Neutrophil (primary cell): ENCODE measurements at regions not wholly inside any gene's neighbourhood (a gene's known extent, or its start where the extent isn't known, plus 50 kb on each side); places are given as distances from the start of the nearest gene placed in this dataset.

Source experiments
- H3K27ac ChIP-seq: fragments of 200-600 bp; sonication (generic); 2 replicates; pipeline ENCODE4 v1.5.1; 2016; ENCODE audit warnings: mild to moderate bottlenecking, moderate library complexity
- H3K27me3 ChIP-seq: fragments of 200-600 bp; sonication (generic); 2 replicates; pipeline ENCODE4 v1.6.0; 2016; ENCODE audit warnings: mild to moderate bottlenecking
- H3K36me3 ChIP-seq: fragments of 200-600 bp; sonication (generic); 2 replicates; pipeline ENCODE4 v1.5.1; 2017
- H3K4me1 ChIP-seq, 2 experiments: fragments of 200-600 bp in 1 of 2; sonication (generic) in 1 of 2; 1 replicate in 1 of 2; 2 replicates in 1 of 2; pipeline versions ENCODE4 v1.5.1 to v1.6.1; 2013 to 2016; ENCODE audit warnings: low read depth in 1 of 2, low read length in 1 of 2, mild to moderate bottlenecking in 1 of 2, moderate library complexity in 1 of 2; ENCODE audit not compliant: control insufficient read depth in 1 of 2, insufficient read depth in 1 of 2
- H3K4me3 ChIP-seq, 2 experiments: fragments of 200-600 bp in 1 of 2; sonication (generic) in 1 of 2; 1 replicate in 1 of 2; 2 replicates in 1 of 2; pipeline ENCODE4 v1.5.1; 2013 to 2016; ENCODE audit warnings: low read depth in 1 of 2, low read length in 1 of 2, mild to moderate bottlenecking in 1 of 2, moderate library complexity in 1 of 2
- H3K9me3 ChIP-seq: fragments of 200-600 bp; sonication (generic); 2 replicates; pipeline ENCODE4 v1.5.1; 2016
- TF ChIP-seq, protein P1 (sequence below): fragments of 200-600 bp; sonication (generic); IDR thresholded peaks from 2 replicates; pipeline ENCODE4 v1.5.1; 2016; ENCODE audit warnings: antibody characterized with exemption

DNA sequence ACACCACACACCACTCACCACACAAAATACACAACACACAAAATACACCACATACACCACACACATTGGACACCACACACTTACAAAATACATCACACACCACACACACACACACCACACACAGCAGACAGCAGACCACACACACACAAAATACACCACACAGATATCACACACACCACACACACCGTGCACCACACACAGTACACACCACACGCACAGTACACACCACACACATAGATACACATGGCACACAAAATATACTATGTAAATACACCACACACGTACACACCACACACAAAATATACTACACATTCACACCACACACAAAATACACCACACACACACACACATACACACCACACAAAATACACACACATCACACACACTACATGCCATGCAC, 1243.5 kb downstream of the BRD1 start:
- H3K9me3 ChIP-seq, result no peaks in the 10 kb centered on the region
- H3K4me3 ChIP-seq, result no peak overlapping the region
- no peaks in the 10 kb centered on the region for H3K4me1 ChIP-seq
- no peak overlapping the region for H3K27ac ChIP-seq
- peaks cover 5% of the 10 kb centered on the region for H3K27me3 ChIP-seq
- no peaks in the 10 kb centered on the region for H3K36me3 ChIP-seq
- TF ChIP-seq, protein P1, sequence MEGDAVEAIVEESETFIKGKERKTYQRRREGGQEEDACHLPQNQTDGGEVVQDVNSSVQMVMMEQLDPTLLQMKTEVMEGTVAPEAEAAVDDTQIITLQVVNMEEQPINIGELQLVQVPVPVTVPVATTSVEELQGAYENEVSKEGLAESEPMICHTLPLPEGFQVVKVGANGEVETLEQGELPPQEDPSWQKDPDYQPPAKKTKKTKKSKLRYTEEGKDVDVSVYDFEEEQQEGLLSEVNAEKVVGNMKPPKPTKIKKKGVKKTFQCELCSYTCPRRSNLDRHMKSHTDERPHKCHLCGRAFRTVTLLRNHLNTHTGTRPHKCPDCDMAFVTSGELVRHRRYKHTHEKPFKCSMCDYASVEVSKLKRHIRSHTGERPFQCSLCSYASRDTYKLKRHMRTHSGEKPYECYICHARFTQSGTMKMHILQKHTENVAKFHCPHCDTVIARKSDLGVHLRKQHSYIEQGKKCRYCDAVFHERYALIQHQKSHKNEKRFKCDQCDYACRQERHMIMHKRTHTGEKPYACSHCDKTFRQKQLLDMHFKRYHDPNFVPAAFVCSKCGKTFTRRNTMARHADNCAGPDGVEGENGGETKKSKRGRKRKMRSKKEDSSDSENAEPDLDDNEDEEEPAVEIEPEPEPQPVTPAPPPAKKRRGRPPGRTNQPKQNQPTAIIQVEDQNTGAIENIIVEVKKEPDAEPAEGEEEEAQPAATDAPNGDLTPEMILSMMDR, result no peak

DNA sequence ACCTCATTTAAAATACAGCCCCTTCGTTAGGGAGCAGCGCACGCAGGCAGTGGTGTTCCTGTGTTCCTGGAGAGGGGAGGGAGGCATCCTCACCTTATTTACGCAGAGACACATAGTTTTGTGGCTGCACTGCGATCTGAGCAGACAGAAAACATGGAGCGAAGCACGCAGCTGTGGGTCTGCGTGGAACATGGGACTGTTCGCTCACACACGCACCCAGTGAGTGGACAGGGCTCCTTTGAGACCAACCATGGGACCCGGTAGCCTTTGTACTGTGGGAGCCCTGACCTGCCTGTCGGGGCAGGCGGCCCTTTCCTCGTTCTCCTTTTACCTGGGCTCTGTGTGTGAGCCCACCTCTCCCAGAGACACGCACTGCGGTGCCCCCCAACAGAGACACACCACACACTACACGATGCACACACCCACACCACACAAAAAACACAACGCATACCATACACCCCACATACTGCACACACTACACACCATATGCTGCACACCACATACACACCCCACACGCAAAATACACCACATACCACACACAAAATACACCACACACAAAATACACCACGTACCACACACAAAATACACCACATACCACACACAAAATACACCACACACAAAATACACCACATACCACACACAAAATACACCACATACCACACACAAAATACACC, 1245.7 kb downstream of the BRD1 start:
- Histone ChIP-seq H3K9me3 (no peaks in the 10 kb centered on the region), H3K4me1 (no peaks in the 10 kb centered on the region), H3K36me3 (no peaks in the 10 kb centered on the region), H3K27me3 (peaks cover 27% of the 10 kb centered on the region), H3K27ac (no peak overlapping the region), H3K4me3 (no peak overlapping the region)
- TF ChIP-seq, protein P1, result no peak

DNA sequence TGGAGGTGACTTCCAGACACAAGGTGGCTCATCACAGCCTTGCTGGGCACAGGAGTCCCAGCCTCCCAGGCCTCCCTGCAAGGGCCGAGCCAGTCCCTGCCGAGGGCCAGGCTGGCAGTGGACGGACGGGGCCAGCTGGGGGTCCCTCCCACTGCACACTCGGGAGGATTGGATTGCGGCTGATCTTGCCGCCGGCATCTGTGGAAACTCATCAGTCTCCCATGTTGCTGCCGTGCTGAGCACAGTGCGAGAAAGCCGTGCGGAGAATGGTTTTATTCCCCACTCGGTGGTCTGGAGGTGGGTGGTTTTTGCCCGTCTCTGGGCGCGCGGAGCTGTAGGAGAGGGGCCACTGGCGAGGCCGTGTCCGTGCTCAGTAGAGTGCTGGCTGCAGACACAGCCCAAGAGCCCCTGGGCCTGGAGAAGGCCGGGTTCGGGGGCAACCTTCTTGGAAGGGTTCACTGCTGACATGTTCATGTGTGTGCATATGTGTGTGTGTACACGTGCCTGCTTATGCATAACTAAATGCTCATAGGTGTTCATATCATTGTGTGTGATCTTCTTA, 1246.4 kb downstream of the BRD1 start:
- TF ChIP-seq, protein P1, result no peak
- Histone ChIP-seq H3K9me3 (no peaks in the 10 kb centered on the region), H3K4me1 (no peaks in the 10 kb centered on the region), H3K27me3 (peaks cover 34% of the 10 kb centered on the region), H3K27ac (no peak overlapping the region), H3K36me3 (no peaks in the 10 kb centered on the region), H3K4me3 (no peak overlapping the region)

DNA sequence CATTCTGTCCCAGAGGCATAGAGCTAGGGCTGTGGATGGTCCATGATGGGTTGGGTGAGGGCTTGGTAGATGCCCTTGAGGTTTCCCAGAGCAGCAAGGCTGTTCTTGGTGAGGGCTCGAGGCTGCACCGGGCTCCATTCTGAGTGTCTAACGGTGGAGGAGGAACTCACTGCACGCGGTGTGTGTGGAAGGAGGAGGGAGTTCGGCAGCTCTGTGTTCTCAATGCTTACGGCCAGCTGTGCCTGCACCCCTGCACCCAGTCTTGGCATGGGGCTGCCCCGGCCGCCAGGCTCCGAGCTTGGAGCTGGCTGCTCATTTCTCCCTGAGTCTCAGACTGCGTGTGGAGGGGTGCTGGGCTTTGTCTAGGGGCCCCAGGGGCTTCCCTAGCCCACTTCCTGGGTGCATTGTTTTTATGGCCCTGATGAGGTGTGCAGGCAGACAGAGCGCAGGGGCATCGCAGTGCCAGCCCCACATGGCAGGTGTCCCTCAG, 1247.1 kb downstream of the BRD1 start:
- Histone ChIP-seq H3K9me3 (no peaks in the 10 kb centered on the region), H3K36me3 (no peaks in the 10 kb centered on the region), H3K4me1 (no peaks in the 10 kb centered on the region), H3K27ac (no peak overlapping the region), H3K4me3 (no peak overlapping the region), H3K27me3 (peaks cover 37% of the 10 kb centered on the region)
- TF ChIP-seq, protein P1, result no peak

DNA sequence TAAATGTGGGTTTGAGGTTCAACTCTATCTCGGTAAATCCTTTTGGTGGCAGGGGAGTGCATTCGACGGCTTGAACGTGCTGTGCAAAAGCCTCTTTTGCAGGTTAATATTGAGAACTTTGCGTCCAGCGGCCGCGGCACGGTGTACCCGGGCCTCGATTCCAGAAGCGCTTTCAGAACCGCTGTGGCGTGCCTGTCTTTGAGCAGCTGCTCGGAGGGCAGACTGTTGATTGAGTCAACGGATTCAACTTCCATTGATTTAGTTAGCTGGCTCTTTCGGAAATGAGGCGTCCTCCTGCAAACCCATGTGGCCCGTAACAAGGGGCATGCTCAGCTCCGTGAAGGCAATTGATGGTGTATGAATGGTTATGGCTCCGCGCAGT, 1247.8 kb downstream of the BRD1 start:
- Histone ChIP-seq H3K4me3 (no peak overlapping the region), H3K27ac (no peak overlapping the region), H3K9me3 (no peaks in the 10 kb centered on the region), H3K27me3 (peaks cover 40% of the 10 kb centered on the region), H3K36me3 (no peaks in the 10 kb centered on the region), H3K4me1 (no peaks in the 10 kb centered on the region)
- TF ChIP-seq, protein P1, result no peak
